ENCODE measurements at regions not wholly inside any gene's neighbourhood (a gene's known extent, or its start where the extent isn't known, plus 50 kb on each side); places are given as distances from the start of the nearest gene placed in this dataset.

GRCh38 chr1:102083192-102083591 is 86.5 kb upstream of the OLFM3 start:
- Histone ChIP-seq H3K27me3 (no peaks in the 10 kb centered on the region), H3K4me3 (ENCODE audit: low read depth, low read length) (no peak overlapping the region), H3K36me3 (no peaks in the 10 kb centered on the region), H3K9me3 (no peaks in the 10 kb centered on the region; the same call in 1 of the 2 replicates), H3K4me1 (no peaks in the 10 kb centered on the region)
- TF ChIP-seq CTCF (IDR thresholded peaks at IDR 0.05; ENCODE audit: low read depth, low read length), result no peak
- no peak for DNase-seq

GRCh38 chr1:102074874-102075273 is 78.1 kb upstream of the OLFM3 start:
- DNase-seq, result no peak
- H3K4me3 ChIP-seq (ENCODE audit: low read depth, low read length), result no peak overlapping the region
- no peaks in the 10 kb centered on the region for H3K27me3 ChIP-seq
- no peaks in the 10 kb centered on the region for H3K4me1 ChIP-seq
- no peak for TF ChIP-seq CTCF (IDR thresholded peaks at IDR 0.05; ENCODE audit: low read depth, low read length)
- no peaks in the 10 kb centered on the region for H3K9me3 ChIP-seq
- H3K36me3 ChIP-seq, result no peaks in the 10 kb centered on the region

GRCh38 chr1:102071451-102071850 is 74.7 kb upstream of the OLFM3 start:
- Histone ChIP-seq H3K4me3 (ENCODE audit: low read depth, low read length) (no peak overlapping the region), H3K36me3 (no peaks in the 10 kb centered on the region), H3K9me3 (no peaks in the 10 kb centered on the region), H3K4me1 (no peaks in the 10 kb centered on the region), H3K27me3 (no peaks in the 10 kb centered on the region)
- no peak for TF ChIP-seq CTCF (IDR thresholded peaks at IDR 0.05; ENCODE audit: low read depth, low read length)
- DNase-seq, result no peak

- no peaks in the 10 kb centered on the region for H3K27me3 ChIP-seq
- no peak for TF ChIP-seq CTCF (IDR thresholded peaks at IDR 0.05; ENCODE audit: low read depth, low read length)
- no peak overlapping the region for H3K4me3 ChIP-seq (ENCODE audit: low read depth, low read length)
- H3K4me1 ChIP-seq, result 0 out of 2 replicates have a peak, but pooled peaks cover 4% of the 10 kb centered on the region
- H3K36me3 ChIP-seq, result no peaks in the 10 kb centered on the region
- no peaks in the 10 kb centered on the region for H3K9me3 ChIP-seq
- DNase-seq, result no peak
These were observed 53.8 kb upstream of the OLFM3 start for GRCh38 chr1:102050556-102050955.

- H3K36me3 ChIP-seq, result no peaks in the 10 kb centered on the region
- H3K27me3 ChIP-seq, result no peaks in the 10 kb centered on the region
- H3K4me3 ChIP-seq (ENCODE audit: low read depth, low read length), result no peak overlapping the region
- TF ChIP-seq CTCF (IDR thresholded peaks at IDR 0.05; ENCODE audit: low read depth, low read length), result no peak
- no peaks in the 10 kb centered on the region for H3K9me3 ChIP-seq
- DNase-seq, result no peak
- no peaks in the 10 kb centered on the region for H3K4me1 ChIP-seq
These were observed 51.0 kb upstream of the OLFM3 start for GRCh38 chr1:102047724-102048123.
